AG09319 (cell line): ENCODE measurements at regions not wholly inside any gene's neighbourhood (a gene's known extent, or its start where the extent isn't known, plus 50 kb on each side); places are given as distances from the start of the nearest gene placed in this dataset.

Experiments used
- DNase-seq: peaks from one replicate; pipeline ENCODE4 v3.0.0-alpha.2; 2010; ENCODE audit warnings: low read depth; ENCODE audit errors: extremely low read depth
- TF ChIP-seq, protein P1 (sequence below): IDR thresholded peaks from 2 replicates; pipeline ENCODE4 v1.5.1; 2011; ENCODE audit warnings: low read depth, mild to moderate bottlenecking, inconsistent platforms, low read length, moderate library complexity

DNA sequence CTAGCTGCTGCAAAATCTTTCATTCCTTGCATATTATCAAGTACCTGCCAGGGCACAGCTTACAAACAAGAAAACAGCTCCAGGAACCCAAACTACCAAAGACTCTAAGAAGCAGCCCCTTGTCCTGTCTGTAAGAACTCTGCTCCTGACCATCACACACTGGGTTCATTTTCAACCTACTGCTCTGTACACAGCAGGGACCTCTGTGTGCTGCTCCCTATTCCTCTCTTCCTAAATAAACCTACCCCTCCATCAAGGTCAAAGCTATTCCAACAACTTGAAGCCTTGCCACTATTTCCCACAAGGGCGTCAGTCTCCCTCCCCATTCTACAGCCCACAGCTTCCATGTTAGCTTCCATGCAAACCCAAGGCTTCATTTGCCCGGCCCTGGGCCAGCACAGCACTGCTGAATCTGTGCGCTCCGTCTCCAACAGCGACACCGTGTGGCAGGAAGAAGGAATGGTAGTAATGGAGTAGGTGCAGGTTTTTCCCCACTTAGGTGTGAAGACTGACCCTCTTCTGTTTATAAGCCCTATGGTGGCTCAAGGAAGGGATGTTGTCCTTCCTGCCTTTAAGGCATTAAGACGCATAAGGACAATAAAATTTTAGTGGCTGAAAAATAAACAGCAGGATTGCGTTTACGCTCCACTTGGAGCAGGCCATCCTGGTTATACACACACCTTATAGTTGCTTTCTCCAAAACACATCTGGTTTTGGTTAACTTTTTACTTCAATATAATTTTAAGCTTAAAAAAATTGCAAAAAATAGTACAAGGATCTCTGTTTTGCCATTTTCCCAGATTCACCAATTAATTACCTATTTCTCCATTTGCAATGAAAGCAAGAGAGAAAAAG, 115.2 kb upstream of the NXT1 start:
- TF ChIP-seq, protein P1, sequence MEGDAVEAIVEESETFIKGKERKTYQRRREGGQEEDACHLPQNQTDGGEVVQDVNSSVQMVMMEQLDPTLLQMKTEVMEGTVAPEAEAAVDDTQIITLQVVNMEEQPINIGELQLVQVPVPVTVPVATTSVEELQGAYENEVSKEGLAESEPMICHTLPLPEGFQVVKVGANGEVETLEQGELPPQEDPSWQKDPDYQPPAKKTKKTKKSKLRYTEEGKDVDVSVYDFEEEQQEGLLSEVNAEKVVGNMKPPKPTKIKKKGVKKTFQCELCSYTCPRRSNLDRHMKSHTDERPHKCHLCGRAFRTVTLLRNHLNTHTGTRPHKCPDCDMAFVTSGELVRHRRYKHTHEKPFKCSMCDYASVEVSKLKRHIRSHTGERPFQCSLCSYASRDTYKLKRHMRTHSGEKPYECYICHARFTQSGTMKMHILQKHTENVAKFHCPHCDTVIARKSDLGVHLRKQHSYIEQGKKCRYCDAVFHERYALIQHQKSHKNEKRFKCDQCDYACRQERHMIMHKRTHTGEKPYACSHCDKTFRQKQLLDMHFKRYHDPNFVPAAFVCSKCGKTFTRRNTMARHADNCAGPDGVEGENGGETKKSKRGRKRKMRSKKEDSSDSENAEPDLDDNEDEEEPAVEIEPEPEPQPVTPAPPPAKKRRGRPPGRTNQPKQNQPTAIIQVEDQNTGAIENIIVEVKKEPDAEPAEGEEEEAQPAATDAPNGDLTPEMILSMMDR, result peak; percentile 76
- DNase-seq, result no peak

DNA sequence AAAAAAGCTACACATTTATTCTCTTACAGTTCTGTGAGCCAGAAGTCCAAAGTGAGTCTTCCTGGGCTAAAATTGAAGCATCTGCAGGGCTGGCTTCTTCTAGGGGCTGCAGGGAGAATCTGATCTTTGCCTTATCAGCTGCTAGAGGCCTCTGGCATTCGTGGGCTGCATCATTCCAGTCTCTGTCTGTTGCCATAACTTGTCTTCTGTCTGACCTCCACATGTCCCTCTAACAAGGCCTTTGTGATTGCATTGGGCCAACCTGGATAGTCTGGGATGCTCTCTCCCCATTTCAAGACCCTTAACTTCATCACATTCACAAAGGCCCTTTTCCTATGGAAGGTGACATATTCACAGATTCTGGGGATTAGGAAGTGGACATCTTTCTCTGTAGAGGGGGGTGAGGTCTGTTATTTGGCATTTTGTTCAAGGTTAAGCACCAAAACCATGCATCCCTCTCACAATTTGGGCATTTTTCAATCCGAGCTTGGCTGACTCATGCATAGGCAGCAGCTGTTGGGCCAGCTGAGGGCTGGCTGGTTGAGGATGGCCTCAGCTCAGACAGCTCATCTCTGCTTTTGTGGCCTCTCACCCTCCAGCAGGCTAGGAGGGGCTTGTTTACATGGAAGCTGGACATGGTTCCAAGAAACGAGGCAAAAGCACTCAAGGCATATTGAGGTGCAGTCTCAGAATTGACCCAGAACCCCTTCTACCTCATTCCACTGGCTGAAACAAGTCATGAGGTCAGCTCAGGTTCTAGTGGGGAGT, 116.1 kb upstream of the NXT1 start:
- TF ChIP-seq, protein P1, result no peak
- no peak for DNase-seq

DNA sequence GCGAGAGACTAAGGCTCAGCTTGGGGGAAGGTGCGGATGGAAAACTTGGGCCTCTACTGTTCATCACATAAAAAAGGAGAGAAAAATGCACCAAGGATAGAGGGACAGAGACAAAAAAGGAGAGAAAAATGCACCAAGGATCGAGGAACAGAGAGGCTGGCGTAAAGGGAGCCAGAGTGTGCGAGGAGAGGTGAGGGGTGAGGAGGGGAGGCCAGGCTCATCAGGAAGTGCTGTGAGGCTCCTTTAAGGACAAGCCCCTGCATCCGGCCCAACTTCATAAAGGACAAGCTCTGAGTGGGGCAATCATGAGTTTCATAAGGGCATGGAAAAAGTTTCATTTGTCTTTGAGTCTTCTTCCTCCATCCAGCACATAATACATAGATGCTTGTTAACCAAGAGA, 117.2 kb upstream of the NXT1 start:
- TF ChIP-seq, protein P1, result no peak
- DNase-seq, result no peak

DNA sequence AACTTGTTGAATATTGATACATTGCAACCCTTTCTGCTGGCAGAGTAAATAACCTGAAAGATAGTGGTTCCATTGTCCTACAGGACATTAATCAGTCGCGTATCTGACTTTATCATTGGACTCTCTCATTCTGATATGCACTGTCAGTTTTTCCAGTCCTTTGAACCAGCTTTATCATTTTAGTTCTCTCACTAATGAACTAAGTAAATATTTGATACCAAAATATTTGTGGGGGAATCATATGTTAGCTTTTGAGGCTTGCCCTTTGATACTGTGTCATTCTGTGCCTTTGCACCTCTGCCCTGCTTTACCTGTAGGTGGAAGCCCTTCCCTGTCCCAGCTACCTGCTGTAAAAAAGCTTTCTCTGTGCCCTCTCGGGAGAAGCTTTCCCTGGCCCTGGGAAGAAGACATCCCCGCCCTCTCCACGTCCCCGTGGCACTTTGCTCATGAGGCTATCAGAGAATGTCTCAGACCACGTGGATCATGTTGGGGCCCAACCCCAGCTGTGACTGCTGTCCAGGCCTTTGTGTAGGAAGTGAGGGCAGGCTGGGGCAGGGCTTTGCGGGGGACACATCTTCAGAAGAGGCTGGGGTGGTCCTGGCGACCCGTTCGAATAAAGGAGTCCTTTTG, 117.8 kb upstream of the NXT1 start:
- DNase-seq, result no peak

DNA sequence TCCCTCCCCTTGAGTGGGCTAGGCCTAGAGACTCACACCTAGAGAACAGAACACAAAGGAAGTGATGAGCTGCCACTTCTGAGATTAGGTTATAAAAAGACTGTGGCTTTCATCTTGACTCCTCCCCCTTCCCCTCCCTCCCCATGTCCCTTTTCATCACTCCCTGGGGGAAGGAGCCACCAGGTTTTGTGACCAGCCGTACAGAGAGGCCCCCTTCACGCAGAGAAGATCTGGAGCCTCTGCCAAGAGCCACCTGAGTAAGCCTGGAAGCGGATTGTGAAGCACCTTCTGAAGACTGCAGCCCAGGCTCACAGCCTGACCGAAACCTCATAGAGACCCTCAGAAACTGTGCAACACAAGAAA, 118.4 kb upstream of the NXT1 start:
- no peak for DNase-seq
- TF ChIP-seq, protein P1, result no peak

More for the DNA sequence above, 117.8 kb upstream of the NXT1 start:
- TF ChIP-seq, protein P1, result no peak

DNA sequence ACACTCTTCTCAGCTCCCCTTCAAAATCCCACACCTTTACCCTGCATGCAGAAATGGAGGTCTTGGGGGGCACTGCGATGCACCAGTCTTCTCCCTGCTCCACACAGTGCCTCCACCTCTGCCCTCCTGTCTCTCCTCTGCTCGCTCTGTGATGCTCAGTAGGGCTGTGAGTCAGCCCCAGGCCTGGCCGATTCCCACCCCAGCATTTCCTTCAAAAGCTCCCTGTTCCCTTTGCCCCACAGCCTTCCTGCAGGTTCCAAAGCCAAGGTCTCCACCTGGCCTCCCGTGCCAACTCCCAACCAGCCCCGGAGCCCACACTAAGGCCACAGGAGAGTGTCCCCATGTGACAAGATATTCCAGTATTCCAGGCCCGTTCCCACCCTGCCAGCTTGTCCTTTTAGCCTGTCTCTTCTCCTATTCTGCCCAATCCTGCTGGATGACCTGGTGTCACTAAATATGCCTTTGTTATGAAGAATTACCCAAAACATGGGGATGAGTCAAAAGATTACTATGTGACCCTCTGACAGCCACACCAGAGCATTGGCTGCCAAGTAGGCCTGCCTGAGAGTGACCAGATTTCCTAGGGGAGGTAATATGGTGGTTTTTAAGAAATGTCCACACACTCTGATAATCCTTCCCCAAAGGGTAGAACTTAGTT, 118.9 kb upstream of the NXT1 start:
- TF ChIP-seq, protein P1, result no peak
- no peak for DNase-seq
